ENCODE measurements at regions not wholly inside any gene's neighbourhood (a gene's known extent, or its start where the extent isn't known, plus 50 kb on each side); places are given as distances from the start of the nearest gene placed in this dataset.

- H3K36me3 ChIP-seq (ENCODE audit: insufficient read depth, low read length): no peaks in the 10 kb centered on the region
- H3K79me2 ChIP-seq (ENCODE audit: insufficient read depth, low read length): no peaks in the 10 kb centered on the region
- H4K20me1 ChIP-seq (ENCODE audit: insufficient read depth, low read length): no peaks in the 10 kb centered on the region
- H3K9me3 ChIP-seq (ENCODE audit: low read depth, low read length): no peaks in the 10 kb centered on the region
- no peak for TF ChIP-seq CTCF (IDR thresholded peaks at IDR 0.05; ENCODE audit: extremely low read depth, low read depth, low read length)
- H3K4me2 ChIP-seq (ENCODE audit: insufficient read depth, low read length): peak overlapping the region; percentile 2
- H3K27ac ChIP-seq (ENCODE audit: low read depth, low read length): peak overlapping the region; percentile 51
- no peak overlapping the region for H2AFZ ChIP-seq (ENCODE audit: low read length)
- DNase-seq (ENCODE audit: insufficient read length, low spot score, missing footprints): peak; percentile 73
- peaks cover 18% of the 10 kb centered on the region for H3K4me1 ChIP-seq (ENCODE audit: insufficient read depth, low read length)
- no peak overlapping the region for H3K4me3 ChIP-seq (ENCODE audit: insufficient read depth, low read length)
- no peaks in the 10 kb centered on the region for H3K27me3 ChIP-seq (ENCODE audit: insufficient read depth, low read length)
Observed at GRCh38 chr13:50645092-50645491, 198.4 kb downstream of the DLEU7 start.

- Histone ChIP-seq H3K79me2 (ENCODE audit: insufficient read depth, low read length) (no peaks in the 10 kb centered on the region), H3K27ac (ENCODE audit: low read depth, low read length) (no peak overlapping the region), H3K4me3 (ENCODE audit: insufficient read depth, low read length) (no peak overlapping the region), H2AFZ (ENCODE audit: low read length) (no peak overlapping the region), H3K36me3 (ENCODE audit: insufficient read depth, low read length) (no peaks in the 10 kb centered on the region), H3K9me3 (ENCODE audit: low read depth, low read length) (no peaks in the 10 kb centered on the region), H3K27me3 (ENCODE audit: insufficient read depth, low read length) (no peaks in the 10 kb centered on the region), H3K4me2 (ENCODE audit: insufficient read depth, low read length) (no peak overlapping the region), H4K20me1 (ENCODE audit: insufficient read depth, low read length) (no peaks in the 10 kb centered on the region), H3K4me1 (ENCODE audit: insufficient read depth, low read length) (peaks cover 22% of the 10 kb centered on the region)
- no peak for DNase-seq (ENCODE audit: insufficient read length, low spot score, missing footprints)
- TF ChIP-seq CTCF (IDR thresholded peaks at IDR 0.05; ENCODE audit: extremely low read depth, low read depth, low read length): no peak
Observed at GRCh38 chr13:50646070-50646469, 197.4 kb downstream of the DLEU7 start.

DNA sequence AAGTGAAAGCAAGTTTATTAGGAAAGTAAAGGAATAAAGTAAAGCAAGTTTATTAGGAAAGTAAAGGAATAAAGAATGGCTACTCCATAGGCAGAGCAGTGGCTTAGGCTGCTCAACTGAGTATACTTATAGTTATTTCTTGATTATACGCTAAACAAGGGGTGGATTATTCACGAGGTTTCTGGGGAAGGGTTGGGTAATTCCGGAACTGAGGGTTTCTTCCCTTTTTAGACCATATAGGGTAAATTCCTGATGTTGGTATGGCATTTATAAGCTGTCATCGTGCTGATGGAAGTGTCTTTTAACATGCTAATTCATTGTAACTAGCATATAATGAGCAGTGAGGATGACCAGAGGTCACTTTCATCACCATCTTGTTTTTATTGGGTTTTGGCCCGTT lies 194.3 kb downstream of the DLEU7 start:
- Histone ChIP-seq H3K36me3 (ENCODE audit: insufficient read depth, low read length) (no peaks in the 10 kb centered on the region), H2AFZ (ENCODE audit: low read length) (no peak overlapping the region), H3K27ac (ENCODE audit: low read depth, low read length) (no peak overlapping the region), H4K20me1 (ENCODE audit: insufficient read depth, low read length) (no peaks in the 10 kb centered on the region), H3K79me2 (ENCODE audit: insufficient read depth, low read length) (no peaks in the 10 kb centered on the region), H3K4me3 (ENCODE audit: insufficient read depth, low read length) (no peak overlapping the region), H3K4me2 (ENCODE audit: insufficient read depth, low read length) (no peak overlapping the region), H3K9me3 (ENCODE audit: low read depth, low read length) (no peaks in the 10 kb centered on the region), H3K4me1 (ENCODE audit: insufficient read depth, low read length) (peaks cover 22% of the 10 kb centered on the region), H3K27me3 (ENCODE audit: insufficient read depth, low read length) (no peaks in the 10 kb centered on the region)
- TF ChIP-seq CTCF (IDR thresholded peaks at IDR 0.05; ENCODE audit: extremely low read depth, low read depth, low read length): no peak
- no peak for DNase-seq (ENCODE audit: insufficient read length, low spot score, missing footprints)

DNA sequence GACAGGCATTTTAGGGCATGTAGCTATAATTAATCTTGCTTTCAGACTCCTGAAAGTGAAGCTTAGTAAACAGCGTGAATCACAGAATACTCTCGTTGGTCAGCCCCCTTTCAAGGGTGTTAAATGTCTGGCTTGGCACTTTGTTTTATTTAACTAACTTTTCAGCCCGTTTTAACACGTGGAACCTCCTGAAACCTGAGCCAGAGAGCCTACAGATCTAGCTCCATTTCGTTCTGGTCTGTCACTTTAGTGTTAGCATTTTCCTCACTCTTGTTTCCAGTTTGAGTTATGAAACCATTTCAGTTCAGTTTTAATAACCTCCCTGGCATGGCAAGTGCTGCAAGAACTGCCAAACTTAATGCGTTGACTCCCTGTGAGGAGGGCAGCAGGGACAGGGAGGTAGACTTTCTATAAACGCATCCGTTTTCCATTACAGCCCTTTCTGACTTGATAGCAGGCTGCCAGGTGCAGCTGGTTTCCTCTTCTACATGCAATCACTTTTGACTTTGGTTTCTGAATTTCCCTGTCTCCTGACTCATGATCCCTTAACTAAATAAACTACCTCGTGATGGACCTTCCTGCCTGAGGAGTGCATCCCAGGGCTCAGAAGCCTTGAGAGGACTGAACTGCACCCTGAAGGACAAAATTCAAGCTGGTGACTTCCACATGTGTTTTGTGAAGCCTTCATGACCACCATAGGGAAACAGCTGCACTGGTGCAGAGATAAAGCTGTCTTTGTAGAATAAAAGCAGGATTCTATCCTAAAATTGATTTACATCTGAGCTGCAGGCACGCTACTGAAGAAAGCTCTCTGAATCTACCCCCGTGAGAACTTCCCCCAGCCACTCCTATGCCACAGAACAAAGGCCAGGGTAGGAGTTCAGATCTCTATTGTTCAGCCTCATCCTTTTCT lies 192.6 kb downstream of the DLEU7 start:
- Histone ChIP-seq H3K36me3 (ENCODE audit: insufficient read depth, low read length) (no peaks in the 10 kb centered on the region), H3K4me1 (ENCODE audit: insufficient read depth, low read length) (peaks cover 8% of the 10 kb centered on the region), H2AFZ (ENCODE audit: low read length) (peak overlapping the region; percentile 17), H3K27me3 (ENCODE audit: insufficient read depth, low read length) (no peaks in the 10 kb centered on the region), H3K27ac (ENCODE audit: low read depth, low read length) (no peak overlapping the region), H4K20me1 (ENCODE audit: insufficient read depth, low read length) (no peaks in the 10 kb centered on the region), H3K79me2 (ENCODE audit: insufficient read depth, low read length) (no peaks in the 10 kb centered on the region), H3K4me3 (ENCODE audit: insufficient read depth, low read length) (no peak overlapping the region), H3K9me3 (ENCODE audit: low read depth, low read length) (no peaks in the 10 kb centered on the region), H3K4me2 (ENCODE audit: insufficient read depth, low read length) (peak overlapping the region; percentile 3)
- TF ChIP-seq CTCF (IDR thresholded peaks at IDR 0.05; ENCODE audit: extremely low read depth, low read depth, low read length): no peak
- DNase-seq (ENCODE audit: insufficient read length, low spot score, missing footprints): peak; percentile 35

All from osteoblast (primary cell).